ENCODE measurements at regions not wholly inside any gene's neighbourhood (a gene's known extent, or its start where the extent isn't known, plus 50 kb on each side); places are given as distances from the start of the nearest gene placed in this dataset.

DNA sequence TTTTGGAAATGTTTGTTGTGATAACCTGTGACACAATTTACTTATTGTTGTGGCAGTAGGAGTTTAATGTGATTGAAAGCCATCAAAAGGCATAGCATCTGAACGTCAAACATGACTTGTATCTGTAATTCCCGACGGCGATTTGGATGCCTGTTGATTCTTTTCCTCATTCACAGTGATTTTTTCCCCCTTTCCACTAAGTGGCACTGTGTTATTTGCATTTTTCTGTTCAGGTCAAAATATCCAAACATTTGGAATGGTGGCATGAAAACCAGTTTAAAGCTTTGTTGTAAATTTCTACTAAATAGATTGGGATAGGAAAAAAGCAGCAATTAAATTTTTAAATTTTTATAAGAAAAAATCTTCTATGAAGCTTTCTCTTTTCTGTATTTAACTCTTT lies 259.9 kb upstream of the KCNH8 start:
- TF ChIP-seq, protein P1, sequence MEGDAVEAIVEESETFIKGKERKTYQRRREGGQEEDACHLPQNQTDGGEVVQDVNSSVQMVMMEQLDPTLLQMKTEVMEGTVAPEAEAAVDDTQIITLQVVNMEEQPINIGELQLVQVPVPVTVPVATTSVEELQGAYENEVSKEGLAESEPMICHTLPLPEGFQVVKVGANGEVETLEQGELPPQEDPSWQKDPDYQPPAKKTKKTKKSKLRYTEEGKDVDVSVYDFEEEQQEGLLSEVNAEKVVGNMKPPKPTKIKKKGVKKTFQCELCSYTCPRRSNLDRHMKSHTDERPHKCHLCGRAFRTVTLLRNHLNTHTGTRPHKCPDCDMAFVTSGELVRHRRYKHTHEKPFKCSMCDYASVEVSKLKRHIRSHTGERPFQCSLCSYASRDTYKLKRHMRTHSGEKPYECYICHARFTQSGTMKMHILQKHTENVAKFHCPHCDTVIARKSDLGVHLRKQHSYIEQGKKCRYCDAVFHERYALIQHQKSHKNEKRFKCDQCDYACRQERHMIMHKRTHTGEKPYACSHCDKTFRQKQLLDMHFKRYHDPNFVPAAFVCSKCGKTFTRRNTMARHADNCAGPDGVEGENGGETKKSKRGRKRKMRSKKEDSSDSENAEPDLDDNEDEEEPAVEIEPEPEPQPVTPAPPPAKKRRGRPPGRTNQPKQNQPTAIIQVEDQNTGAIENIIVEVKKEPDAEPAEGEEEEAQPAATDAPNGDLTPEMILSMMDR (IDR thresholded peaks at IDR 0.05), result no peak
- TF ChIP-seq POLR2A (IDR thresholded peaks at IDR 0.05) (no peak), POLR2AphosphoS5 (IDR thresholded peaks at IDR 0.05; ENCODE audit: insufficient read depth in 1 of 2, low read depth in 1 of 2) (no peak)

Data from vagina (tissue), 2 donors.